Mesenchymal stem cell (in vitro differentiated cells and primary cell): ENCODE measurements at regions not wholly inside any gene's neighbourhood (a gene's known extent, or its start where the extent isn't known, plus 50 kb on each side); places are given as distances from the start of the nearest gene placed in this dataset.
A peak's percentile ranks its signal among the peaks of the same experiment; 100 is the strongest.
"Not testable (repeated sequence)": the region's sequence is repeated elsewhere in the genome, so short reads cannot be mapped to it uniquely, and the experiment has no call there.

Source experiments
- DNase-seq: peaks from one replicate; pipeline ENCODE4 v3.0.0-alpha.2; 2013
- H2AFZ ChIP-seq: one replicate; pipeline ENCODE4 v1.6.1; 2013; ENCODE audit warnings: low read depth, mild to moderate bottlenecking, control low read depth, inconsistent platforms, low read length, moderate library complexity
- H2AK5ac ChIP-seq: 2 replicates; pipeline ENCODE4 v1.6.1; 2013; ENCODE audit warnings: low read length, moderate library complexity, mild to moderate bottlenecking, inconsistent platforms; ENCODE audit not compliant: severe bottlenecking
- H2BK120ac ChIP-seq: one replicate; pipeline ENCODE4 v1.6.1; 2013; ENCODE audit warnings: low read depth, mild to moderate bottlenecking, inconsistent platforms, low read length, moderate library complexity
- H2BK12ac ChIP-seq, 2 experiments: one replicate each; pipeline ENCODE4 v1.6.1; 2013; ENCODE audit warnings: inconsistent platforms in 2 of 2, low read length in 2 of 2, mild to moderate bottlenecking in 2 of 2, moderate library complexity in 2 of 2, control low read depth in 1 of 2
- H2BK15ac ChIP-seq: one replicate; pipeline ENCODE4 v1.6.1; 2013; ENCODE audit warnings: mild to moderate bottlenecking, low read depth, inconsistent platforms; ENCODE audit not compliant: poor library complexity, severe bottlenecking
- H2BK5ac ChIP-seq: 2 replicates; pipeline ENCODE4 v1.6.1; 2013; ENCODE audit warnings: low read depth, mild to moderate bottlenecking, low read length, control low read depth, inconsistent platforms; ENCODE audit not compliant: poor library complexity, severe bottlenecking
- H3K14ac ChIP-seq, 2 experiments: one replicate each; pipeline ENCODE4 v1.6.1; 2013; ENCODE audit warnings: inconsistent platforms in 2 of 2, low read length in 2 of 2, control low read depth in 1 of 2, mild to moderate bottlenecking in 1 of 2, moderate library complexity in 1 of 2
- H3K18ac ChIP-seq, 2 experiments: one replicate each; pipeline ENCODE4 v1.6.1; 2013; ENCODE audit warnings: inconsistent platforms in 2 of 2, low read length in 2 of 2, control low read depth in 1 of 2, low read depth in 1 of 2, mild to moderate bottlenecking in 1 of 2
- H3K23ac ChIP-seq, 2 experiments: one replicate each; pipeline ENCODE4 v1.6.1; 2013; ENCODE audit warnings: inconsistent platforms in 2 of 2, low read length in 2 of 2, mild to moderate bottlenecking in 2 of 2, moderate library complexity in 2 of 2, control low read depth in 1 of 2
- H3K27ac ChIP-seq: 2 replicates; pipeline ENCODE4 v1.5.1; 2013; ENCODE audit warnings: mild to moderate bottlenecking, moderate library complexity, low read length, control low read depth, inconsistent platforms; ENCODE audit not compliant: poor library complexity, severe bottlenecking
- H3K27me3 ChIP-seq, 2 experiments: 2 replicates each; pipeline versions ENCODE4 v1.6.1 to v1.7.0; 2013; ENCODE audit warnings: low read length in 2 of 2, mild to moderate bottlenecking in 2 of 2, moderate library complexity in 2 of 2, control low read depth in 1 of 2, inconsistent platforms in 1 of 2; ENCODE audit not compliant: control insufficient read depth in 1 of 2, insufficient read depth in 1 of 2
- H3K36me3 ChIP-seq, 2 experiments: 2 replicates each; pipeline versions ENCODE4 v1.6.1 to v1.7.0; 2013; ENCODE audit warnings: low read length in 2 of 2, control low read depth in 1 of 2, inconsistent platforms in 1 of 2, low read depth in 1 of 2, mild to moderate bottlenecking in 1 of 2; ENCODE audit not compliant: insufficient read depth in 2 of 2, control insufficient read depth in 1 of 2
- H3K4ac ChIP-seq, 2 experiments: one replicate each; pipeline ENCODE4 v1.6.1; 2013; ENCODE audit warnings: inconsistent platforms in 2 of 2, low read length in 2 of 2, mild to moderate bottlenecking in 2 of 2, moderate library complexity in 2 of 2, control low read depth in 1 of 2, low read depth in 1 of 2
- H3K4me1 ChIP-seq: 2 replicates; pipeline ENCODE4 v1.6.1; 2013; ENCODE audit warnings: low read depth, low read length, control low read depth; ENCODE audit not compliant: control insufficient read depth, insufficient read depth
- H3K4me2 ChIP-seq: 2 replicates; pipeline ENCODE4 v1.6.1; 2013; ENCODE audit warnings: low read length, mild to moderate bottlenecking, inconsistent platforms; ENCODE audit not compliant: poor library complexity, severe bottlenecking
- H3K4me3 ChIP-seq, 2 experiments: 2 replicates each; pipeline versions ENCODE4 v1.5.1 to v1.7.0; 2013; ENCODE audit warnings: low read length in 2 of 2, mild to moderate bottlenecking in 2 of 2, control low read depth in 1 of 2, low read depth in 1 of 2; ENCODE audit not compliant: insufficient read depth in 1 of 2
- H3K79me1 ChIP-seq: replicated peaks from 2 replicates; pipeline ENCODE4 v1.6.1; 2013; ENCODE audit warnings: mild to moderate bottlenecking, control low read depth, low read length, inconsistent platforms; ENCODE audit not compliant: poor library complexity, severe bottlenecking
- H3K9ac ChIP-seq: 2 replicates; pipeline ENCODE4 v1.7.0; 2013; ENCODE audit warnings: mild to moderate bottlenecking, low read length, moderate library complexity
- H3K9me3 ChIP-seq: 2 replicates; pipeline ENCODE4 v1.7.0; 2013; ENCODE audit warnings: mild to moderate bottlenecking, low read length; ENCODE audit not compliant: control insufficient read depth
- H4K8ac ChIP-seq: one replicate; pipeline ENCODE4 v1.6.1; 2013; ENCODE audit warnings: inconsistent platforms, mild to moderate bottlenecking, low read length, moderate library complexity
- H4K91ac ChIP-seq: one replicate; pipeline ENCODE4 v1.6.1; 2013; ENCODE audit warnings: mild to moderate bottlenecking, low read length, inconsistent platforms
- WGBS: methylation state at CpG from one replicate; pipeline ENCODE4 v1.1.7; 2013; ENCODE audit warnings: mixed read lengths; 5-methylcytosine and 5-hydroxymethylcytosine counted together

DNA sequence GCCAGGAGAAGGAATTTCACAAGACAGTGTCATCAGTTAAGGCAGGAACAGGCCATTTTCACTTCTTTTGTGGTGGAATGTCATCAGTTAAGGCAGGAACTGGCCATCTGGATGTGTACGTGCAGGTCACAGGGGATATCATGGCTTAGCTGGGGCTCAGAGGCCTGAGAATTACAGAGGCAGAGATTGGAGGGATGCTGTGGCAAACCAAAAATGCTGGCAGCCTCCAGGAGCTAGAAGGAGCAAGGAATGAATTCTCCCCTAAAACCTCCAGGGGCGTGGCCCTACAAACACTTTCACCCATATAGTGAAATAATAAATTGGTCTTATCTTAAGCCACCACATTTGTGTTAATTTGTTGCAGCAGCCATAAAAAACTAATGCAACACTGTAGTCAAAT is 557.0 kb downstream of the ZNF385D start:
- H3K36me3 ChIP-seq, H3K27ac ChIP-seq, H3K9me3 ChIP-seq, H2BK5ac ChIP-seq, DNase-seq, H3K4ac ChIP-seq, H3K4me2 ChIP-seq, H2BK120ac ChIP-seq, H3K4me3 ChIP-seq, H3K23ac ChIP-seq, H2BK15ac ChIP-seq, H3K9ac ChIP-seq, H2AFZ ChIP-seq, H3K79me1 ChIP-seq, H3K27me3 ChIP-seq, H3K18ac ChIP-seq, H4K8ac ChIP-seq, H2AK5ac ChIP-seq, H3K14ac ChIP-seq, H2BK12ac ChIP-seq, H4K91ac ChIP-seq, H3K4me1 ChIP-seq: not testable (repeated sequence)
- no CpG with 5 or more reads among the region's 2 CpGs for WGBS

DNA sequence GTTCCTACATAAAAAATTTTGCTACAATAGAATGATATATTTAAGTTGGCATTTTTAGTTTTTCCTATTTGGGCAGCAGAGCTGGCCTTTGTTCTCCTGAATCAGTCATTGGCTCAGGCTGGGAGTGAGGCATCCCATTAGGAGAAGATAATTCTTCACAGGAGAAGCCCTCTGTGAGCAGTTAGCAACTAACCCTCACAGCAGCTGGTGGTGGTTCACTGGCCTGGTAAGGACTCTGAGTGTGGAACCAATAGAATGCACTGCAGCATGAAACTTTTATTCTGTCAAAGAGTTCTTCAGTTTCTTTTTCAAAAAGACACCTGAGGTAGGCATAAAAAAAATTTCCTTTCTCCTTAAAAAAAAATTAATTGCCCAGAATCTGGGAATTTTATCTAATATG is 562.6 kb downstream of the ZNF385D start:
- H3K9me3 ChIP-seq: peaks cover 5% of the 10 kb centered on the region
- no peak overlapping the region for H3K4me2 ChIP-seq
- no peaks in the 10 kb centered on the region for H3K27me3 ChIP-seq
- H2AK5ac ChIP-seq: no peak overlapping the region
- no peak overlapping the region for H2BK15ac ChIP-seq
- H2BK12ac ChIP-seq: no peak overlapping the region
- no peak overlapping the region for H2BK120ac ChIP-seq
- no peak overlapping the region for H2AFZ ChIP-seq
- no peak overlapping the region for H3K14ac ChIP-seq
- H4K91ac ChIP-seq: no peak overlapping the region
- DNase-seq: no peak
- H3K36me3 ChIP-seq: no peaks in the 10 kb centered on the region
- no peak overlapping the region for H2BK5ac ChIP-seq
- no peak overlapping the region for H3K27ac ChIP-seq
- H4K8ac ChIP-seq: no peak overlapping the region
- H3K4ac ChIP-seq: no peak overlapping the region
- H3K18ac ChIP-seq: no peak overlapping the region
- no peak overlapping the region for H3K23ac ChIP-seq
- H3K4me1 ChIP-seq: peaks cover 1% of the 10 kb centered on the region
- H3K4me3 ChIP-seq: no peak overlapping the region
- no peaks in the 10 kb centered on the region for H3K79me1 ChIP-seq
- H3K9ac ChIP-seq: no peak overlapping the region

DNA sequence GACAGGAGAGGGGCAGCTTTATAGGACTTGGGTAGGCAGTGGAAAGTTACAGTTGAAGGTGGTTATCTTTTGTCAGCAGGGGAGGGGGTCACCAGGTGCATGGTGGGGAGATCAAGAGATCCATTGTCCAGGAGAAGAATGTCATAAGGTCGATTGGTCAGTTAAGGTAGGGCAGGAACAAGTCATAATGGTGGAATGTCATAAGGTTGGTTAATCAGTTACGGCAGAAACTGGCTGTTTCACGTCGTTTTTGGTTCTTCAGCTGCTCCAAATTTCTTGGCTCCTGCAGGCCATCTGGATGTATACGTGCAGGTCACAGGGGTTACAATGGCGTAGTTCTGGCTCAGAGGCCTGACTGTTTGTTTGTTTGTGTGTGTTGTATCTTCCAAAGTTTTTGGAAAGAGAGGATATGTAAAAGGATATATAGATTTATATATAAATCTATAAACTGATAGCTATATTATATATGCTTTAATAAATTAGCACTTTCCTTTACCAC is 565.1 kb downstream of the ZNF385D start:
- no peak overlapping the region for H3K4ac ChIP-seq
- H4K8ac ChIP-seq: no peak overlapping the region
- no peak overlapping the region for H2BK5ac ChIP-seq
- H3K36me3 ChIP-seq: no peaks in the 10 kb centered on the region
- no peak for DNase-seq
- H3K18ac ChIP-seq: no peak overlapping the region
- H2AK5ac ChIP-seq: no peak overlapping the region
- H3K79me1 ChIP-seq: no peaks in the 10 kb centered on the region
- no peak overlapping the region for H2AFZ ChIP-seq
- 84% methylated on average over 6 of the region's 6 CpGs for WGBS
- no peak overlapping the region for H2BK120ac ChIP-seq
- no peak overlapping the region for H3K27ac ChIP-seq
- no peaks in the 10 kb centered on the region for H3K27me3 ChIP-seq
- H3K9ac ChIP-seq: no peak overlapping the region
- peaks cover 1% of the 10 kb centered on the region for H3K4me1 ChIP-seq
- peaks cover 5% of the 10 kb centered on the region for H3K9me3 ChIP-seq
- no peak overlapping the region for H3K4me2 ChIP-seq
- no peak overlapping the region for H4K91ac ChIP-seq
- H3K14ac ChIP-seq: no peak overlapping the region
- no peak overlapping the region for H3K23ac ChIP-seq
- no peak overlapping the region for H2BK12ac ChIP-seq
- H2BK15ac ChIP-seq: no peak overlapping the region
- no peak overlapping the region for H3K4me3 ChIP-seq

GRCh38 chr3:21174461-21174860 is 576.5 kb downstream of the ZNF385D start:
- Histone ChIP-seq H2BK120ac (no peak overlapping the region), H3K4me2 (no peak overlapping the region), H3K27me3 (no peaks in the 10 kb centered on the region), H2BK12ac (no peak overlapping the region), H3K14ac (no peak overlapping the region), H3K23ac (no peak overlapping the region), H3K9ac (peak overlapping the region; percentile 45), H3K79me1 (no peaks in the 10 kb centered on the region), H2BK5ac (no peak overlapping the region), H3K4me1 (no peaks in the 10 kb centered on the region), H4K91ac (no peak overlapping the region), H2AK5ac (no peak overlapping the region), H3K4ac (no peak overlapping the region), H3K18ac (no peak overlapping the region), H3K36me3 (no peaks in the 10 kb centered on the region), H3K4me3 (no peak overlapping the region), H2AFZ (no peak overlapping the region), H3K27ac (no peak overlapping the region), H2BK15ac (no peak overlapping the region), H3K9me3 (peaks cover 36% of the 10 kb centered on the region), H4K8ac (no peak overlapping the region)
- DNase-seq: no peak
- WGBS: 75% methylated on average over 3 of the region's 3 CpGs
